22Rv1 (cell line): ENCODE measurements at regions not wholly inside any gene's neighbourhood (a gene's known extent, or its start where the extent isn't known, plus 50 kb on each side); places are given as distances from the start of the nearest gene placed in this dataset.

ENCODE experiments used
- H3K27ac ChIP-seq: fragments of 450-650 bp; 2 replicates; pipeline ENCODE4 v1.5.1; 2017
- CTCF ChIP-seq: fragments of 450-650 bp; IDR thresholded peaks from 2 replicates; pipeline ENCODE4 v1.5.1; 2017; ENCODE audit warnings: mild to moderate bottlenecking
- ZFX ChIP-seq: fragments of 450-650 bp; IDR thresholded peaks from 2 replicates; pipeline ENCODE4 v1.6.1; 2017; ENCODE audit warnings: antibody characterized with exemption, borderline replicate concordance

DNA sequence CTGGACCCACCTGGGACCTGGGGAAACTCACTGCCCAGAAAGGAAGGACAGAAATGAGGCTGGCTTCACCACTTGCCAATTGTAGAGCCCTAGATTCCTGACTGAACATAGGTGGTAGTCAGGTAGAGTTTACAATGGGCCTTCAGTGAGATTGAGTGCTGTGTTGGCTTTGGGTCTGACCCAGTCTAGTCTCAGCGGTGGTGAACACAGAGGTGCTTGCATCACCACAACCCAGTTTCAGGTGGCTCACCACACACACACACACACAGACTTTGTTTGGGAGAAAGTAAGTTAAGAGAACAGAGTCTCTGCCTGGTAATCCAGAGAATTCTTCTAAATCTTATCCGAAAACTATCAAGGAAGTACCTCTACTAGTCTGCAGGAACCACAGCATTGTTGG lies 266.1 kb upstream of the EPHA7 start:
- TF ChIP-seq CTCF (no peak), ZFX (no peak)
- no peak overlapping the region for H3K27ac ChIP-seq

- TF ChIP-seq CTCF (no peak), ZFX (no peak)
- no peak overlapping the region for H3K27ac ChIP-seq
These were observed 265.0 kb upstream of the EPHA7 start for GRCh38 chr6:93684339-93684738.

DNA sequence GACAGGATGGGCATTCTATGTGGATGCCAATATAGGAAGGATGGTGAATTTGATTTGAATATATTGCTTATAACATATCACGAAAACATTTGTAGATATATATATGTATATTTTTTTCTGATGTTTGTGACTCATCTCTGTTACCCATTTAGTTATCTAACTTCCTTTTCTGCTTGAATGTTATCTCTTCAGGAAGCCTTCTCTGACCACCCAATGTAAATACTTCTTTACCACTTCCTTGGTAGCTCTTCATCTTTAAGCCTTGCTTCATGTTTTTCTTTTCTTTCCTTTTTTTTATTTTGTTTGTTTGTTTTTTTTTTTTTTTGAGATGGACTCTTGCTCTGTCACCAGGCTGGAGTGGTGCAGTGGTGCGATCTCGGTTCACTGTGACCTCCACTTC lies 260.5 kb upstream of the EPHA7 start:
- TF ChIP-seq CTCF (no peak), ZFX (no peak)
- H3K27ac ChIP-seq, result no peak overlapping the region

DNA sequence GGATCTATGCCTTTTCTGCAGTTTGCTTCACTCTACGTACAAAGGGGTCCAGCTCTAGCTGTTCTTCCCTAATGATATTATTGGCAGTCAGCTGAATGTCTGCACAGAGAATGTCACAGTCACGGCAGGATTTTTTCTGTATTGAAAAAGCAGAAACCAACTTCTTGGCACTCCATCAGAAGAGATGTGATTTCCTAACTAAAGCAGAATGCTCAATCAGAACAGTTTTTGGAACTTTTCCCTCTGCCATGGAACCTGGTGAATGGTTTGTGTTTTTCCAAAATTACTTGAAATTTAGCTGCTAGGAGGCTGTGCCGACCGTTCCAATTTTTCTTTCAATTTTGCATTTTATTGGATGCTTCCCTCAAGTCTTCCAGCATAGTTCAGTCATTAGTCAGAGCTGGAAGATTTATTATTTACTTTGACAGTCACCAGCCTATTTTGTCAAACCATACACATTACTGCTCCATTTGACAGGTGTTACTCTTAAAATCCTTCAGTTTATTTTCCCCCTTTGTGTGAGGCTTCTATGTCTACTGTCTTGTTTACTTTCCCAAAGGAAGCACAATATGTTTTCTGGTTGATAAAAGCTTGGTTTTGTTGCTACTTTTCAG lies 259.6 kb upstream of the EPHA7 start:
- TF ChIP-seq ZFX, result no peak
- no peak for TF ChIP-seq CTCF
- H3K27ac ChIP-seq, result no peak overlapping the region

GRCh38 chr6:93677264-93677965 lies 258.1 kb upstream of the EPHA7 start:
- no peak overlapping the region for H3K27ac ChIP-seq
- TF ChIP-seq CTCF (no peak), ZFX (no peak)

DNA sequence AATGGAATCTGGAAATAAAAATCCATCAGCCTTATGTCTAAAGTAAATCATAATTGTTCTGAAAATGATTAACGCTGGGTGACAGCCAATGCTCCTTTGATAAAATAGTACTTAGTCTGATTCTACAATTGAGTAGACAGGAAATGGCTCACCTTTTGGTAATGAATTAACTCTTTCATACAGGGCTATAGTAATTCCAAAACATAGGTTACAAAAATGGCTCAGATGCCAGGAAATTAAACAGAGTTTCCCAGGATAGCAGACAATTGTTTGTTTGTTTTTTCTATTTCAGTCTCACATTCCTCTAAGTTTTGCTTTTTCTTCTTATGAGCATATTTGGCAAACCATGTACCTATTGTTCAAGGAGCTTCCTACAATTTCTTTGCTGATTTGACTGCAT lies 257.2 kb upstream of the EPHA7 start:
- TF ChIP-seq ZFX (no peak), CTCF (no peak)
- H3K27ac ChIP-seq, result no peak overlapping the region

GRCh38 chr6:93675856-93676417 lies 256.6 kb upstream of the EPHA7 start:
- no peak overlapping the region for H3K27ac ChIP-seq
- no peak for TF ChIP-seq CTCF
- TF ChIP-seq ZFX, result no peak
